Activated T-helper 9 cell treated with anti-CD3 and anti-CD28 coated beads, Interleukin-2, amount 50 U/mL, for 16 hours (primary cell): ENCODE measurements at regions not wholly inside any gene's neighbourhood (a gene's known extent, or its start where the extent isn't known, plus 50 kb on each side); places are given as distances from the start of the nearest gene placed in this dataset.
"Not testable (repeated sequence)": the region's sequence is repeated elsewhere in the genome, so short reads cannot be mapped to it uniquely, and the experiment has no call there.

ENCODE experiments used
- DNase-seq: peaks from one replicate; pipeline ENCODE4 v3.0.0-alpha.2; 2020; ENCODE audit warnings: low read depth

DNA sequence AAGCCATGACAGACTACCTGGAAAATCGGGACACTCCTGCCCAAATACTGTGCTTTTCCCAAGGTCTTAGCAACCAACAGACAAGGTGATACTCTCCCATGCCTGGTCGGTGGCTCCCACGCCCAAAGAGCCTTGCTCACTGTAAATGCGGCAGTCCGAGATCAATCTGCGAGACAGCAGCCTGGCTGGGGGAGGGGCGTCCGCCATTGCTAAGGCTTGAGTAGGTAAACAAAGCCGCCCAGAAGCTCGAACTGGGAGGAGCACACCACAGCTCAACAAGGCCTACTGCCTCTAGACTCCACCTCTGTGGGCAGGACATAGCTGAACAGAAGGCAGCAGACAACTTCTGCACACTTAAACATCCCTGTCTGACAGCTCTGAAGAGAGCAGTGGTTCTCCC, 272.1 kb upstream of the CCNG1 start:
- DNase-seq, result no peak

DNA sequence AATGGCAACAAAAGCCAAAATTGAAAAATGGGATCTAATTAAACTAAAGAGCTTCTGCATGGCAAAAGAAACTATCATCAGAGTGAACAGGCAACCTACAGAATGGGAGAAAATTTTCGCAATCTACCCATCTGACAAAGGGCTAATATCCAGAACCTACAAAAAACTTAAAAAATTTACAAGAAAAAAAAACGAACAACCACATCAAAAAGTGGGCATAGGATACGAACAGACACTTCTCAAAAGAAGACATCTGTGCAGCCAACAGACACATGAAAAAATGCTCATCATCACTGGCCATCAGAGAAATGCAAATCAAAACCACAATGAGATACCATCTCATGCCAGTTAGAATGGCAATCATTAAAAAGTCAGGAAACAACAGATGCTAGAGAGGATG, 267.2 kb upstream of the CCNG1 start:
- not testable (repeated sequence) for DNase-seq

DNA sequence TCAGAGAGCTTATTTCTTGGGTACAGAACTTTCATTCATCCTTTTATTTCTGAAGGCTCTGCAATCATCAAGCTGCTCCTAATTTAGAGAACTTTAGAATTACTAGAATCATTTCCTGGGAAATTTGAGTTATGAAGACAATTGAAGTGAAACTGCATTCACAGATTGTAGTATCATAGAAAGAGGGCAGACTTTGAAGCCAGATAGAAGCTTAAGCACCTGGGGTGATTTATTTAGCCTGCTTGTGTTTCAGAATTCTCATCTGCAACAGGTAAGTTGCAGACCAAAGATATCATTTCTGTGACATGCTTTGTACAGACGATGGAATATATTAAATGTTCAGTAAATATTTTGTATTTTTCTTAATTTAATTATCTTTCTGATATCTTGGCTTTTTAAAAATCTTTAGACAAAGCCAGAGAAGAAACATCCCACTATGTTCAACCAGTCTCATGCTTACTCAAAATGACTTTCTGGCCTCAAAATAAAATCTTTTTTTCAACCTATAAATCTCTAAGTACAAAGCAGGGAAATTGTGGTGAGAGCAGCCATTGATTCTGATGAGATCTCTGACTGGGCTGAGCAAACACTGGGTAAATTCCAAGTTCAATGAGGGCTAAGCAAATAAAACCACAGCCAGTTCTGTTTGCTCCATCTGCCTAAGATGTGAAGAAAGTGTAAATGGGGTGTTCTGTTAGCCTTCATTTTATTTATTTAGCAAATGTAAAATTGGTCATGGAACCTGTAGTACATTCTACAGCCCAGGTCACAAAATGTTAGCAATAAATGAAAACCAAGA, 264.7 kb upstream of the CCNG1 start:
- no peak for DNase-seq

DNA sequence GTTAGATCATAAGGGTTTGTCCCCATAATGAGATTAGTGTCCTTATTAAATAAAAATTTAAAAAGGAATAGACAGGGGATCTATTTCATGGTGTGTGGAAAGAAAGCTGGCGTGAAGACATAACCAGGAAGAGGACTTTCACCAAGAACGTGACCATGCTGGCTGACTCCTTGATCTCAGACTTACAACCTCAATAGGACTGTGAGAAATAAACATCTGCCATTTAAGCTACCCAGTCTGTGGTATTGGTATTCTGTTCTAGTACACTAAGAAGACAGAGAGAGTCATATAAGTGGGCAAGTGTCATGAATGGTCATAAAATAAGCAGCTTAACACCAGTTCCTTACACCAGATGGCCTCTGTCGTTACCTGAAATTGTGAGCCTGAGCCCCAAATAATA, 259.4 kb upstream of the CCNG1 start:
- no peak for DNase-seq

DNA sequence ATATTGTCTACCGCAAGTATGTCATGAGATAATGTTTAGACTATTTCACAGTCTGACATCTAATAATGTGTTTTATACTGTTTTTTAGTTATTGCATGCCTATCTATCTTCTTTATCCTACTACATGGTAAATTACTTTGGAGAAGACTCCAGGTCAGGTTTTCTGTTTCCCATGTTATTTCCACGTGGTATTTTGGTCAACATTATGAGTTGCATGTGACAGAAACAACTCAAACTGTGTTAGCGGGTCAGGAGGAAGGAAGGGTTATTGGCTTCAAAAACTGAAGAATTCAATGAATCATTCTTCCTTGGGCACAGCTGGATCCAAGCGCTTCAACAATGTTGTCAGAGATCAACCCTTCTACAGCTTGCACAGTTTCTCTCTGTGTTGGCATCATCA, 252.1 kb upstream of the CCNG1 start:
- no peak for DNase-seq

DNA sequence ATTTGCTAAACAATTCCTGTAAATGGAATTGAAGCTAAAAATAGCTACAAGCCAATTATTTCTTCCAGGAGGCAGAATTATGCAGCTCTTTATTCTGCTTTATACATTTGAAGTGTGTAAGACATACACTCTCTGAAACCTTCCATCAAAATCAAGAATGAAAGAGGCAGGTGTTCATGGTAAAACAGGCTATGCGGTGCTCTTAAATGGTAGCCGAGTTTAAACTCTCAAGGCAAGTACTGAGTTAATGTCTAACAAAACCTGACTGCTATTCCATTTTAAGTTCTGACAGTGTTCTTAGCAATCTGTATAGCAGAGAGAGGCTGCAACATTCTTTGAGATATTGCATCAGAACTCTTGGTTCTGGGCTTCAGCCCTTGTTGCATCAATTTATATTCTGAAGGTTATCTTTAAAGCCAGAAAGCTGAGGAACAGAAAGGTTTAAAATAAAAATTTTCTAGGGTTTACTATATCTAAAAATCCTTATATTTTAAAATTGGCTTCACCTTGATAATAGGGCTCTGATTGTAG, 248.3 kb upstream of the CCNG1 start:
- no peak for DNase-seq

DNA sequence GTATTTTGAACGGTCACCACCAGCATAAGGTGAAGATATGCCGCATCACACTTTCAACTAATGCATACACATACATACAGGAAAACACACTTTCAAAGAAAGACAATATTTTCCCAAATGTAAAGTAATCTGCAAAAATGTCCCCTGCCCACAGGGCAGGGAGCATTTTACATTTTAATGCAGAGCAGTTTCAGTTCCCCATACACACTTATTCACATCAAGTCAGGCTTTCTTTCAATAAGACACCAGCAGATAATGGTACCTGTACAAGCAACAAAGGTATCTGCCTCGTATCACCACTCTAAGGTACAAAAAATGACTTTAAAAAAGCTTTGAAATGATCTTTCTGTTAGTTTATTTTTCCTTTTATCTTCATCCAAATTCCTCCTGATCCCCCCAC, 247.1 kb upstream of the CCNG1 start:
- DNase-seq, result no peak

DNA sequence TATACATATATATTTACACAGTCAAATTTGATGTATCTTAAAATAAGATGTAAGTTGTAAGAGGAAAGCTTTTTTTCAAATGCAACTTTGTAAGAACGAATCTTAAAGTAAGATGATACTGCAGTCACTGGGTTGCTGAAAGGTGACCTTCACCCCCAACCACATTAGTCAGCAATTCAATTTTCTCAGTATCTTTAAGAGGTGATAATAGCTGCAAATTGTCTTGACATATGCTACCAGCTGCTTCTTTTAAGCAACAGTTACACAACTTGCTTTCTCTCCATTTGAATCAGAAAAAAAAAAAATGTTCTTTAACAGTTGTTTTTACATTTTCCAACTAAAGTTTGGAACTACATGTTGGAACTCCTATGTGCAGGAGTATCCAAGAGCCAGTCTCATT, 246.6 kb upstream of the CCNG1 start:
- DNase-seq, result no peak

DNA sequence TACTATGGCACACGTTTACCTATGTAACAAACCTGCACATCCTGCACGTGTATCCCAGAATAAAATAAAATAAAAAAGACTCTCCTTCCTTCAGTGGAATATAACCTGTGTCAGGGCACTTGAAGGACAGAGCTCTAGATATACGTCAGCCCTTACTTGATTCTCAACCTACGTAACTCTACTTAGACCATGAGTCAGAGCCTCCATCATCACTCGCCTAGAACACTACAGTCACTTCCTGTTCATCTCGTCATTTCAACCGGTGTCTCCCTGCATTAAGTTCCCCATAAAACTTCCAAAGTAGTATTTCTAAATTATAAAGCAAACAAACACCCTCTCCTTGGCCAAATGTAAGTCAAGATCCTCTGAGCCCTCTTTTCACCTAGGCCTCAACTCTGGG, 243.5 kb upstream of the CCNG1 start:
- DNase-seq, result no peak

DNA sequence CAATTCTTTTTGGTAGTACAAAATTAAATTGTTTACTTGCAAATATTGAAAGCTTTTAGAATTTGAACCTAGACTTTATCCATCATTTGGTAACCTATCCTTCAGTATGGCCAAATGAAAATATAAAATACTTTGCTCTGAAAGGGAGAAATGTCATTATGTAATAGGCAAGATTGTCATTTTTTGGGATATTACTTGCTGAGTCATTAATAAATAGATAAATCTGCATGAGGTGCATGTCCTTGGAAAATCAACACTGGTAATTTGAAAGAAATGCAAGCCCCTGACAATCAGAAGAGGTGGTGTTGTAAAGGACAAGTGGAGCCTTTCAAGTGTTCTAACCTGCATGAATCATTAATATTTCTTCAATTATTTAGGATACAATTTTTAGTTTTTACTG, 231.8 kb upstream of the CCNG1 start:
- DNase-seq, result no peak

DNA sequence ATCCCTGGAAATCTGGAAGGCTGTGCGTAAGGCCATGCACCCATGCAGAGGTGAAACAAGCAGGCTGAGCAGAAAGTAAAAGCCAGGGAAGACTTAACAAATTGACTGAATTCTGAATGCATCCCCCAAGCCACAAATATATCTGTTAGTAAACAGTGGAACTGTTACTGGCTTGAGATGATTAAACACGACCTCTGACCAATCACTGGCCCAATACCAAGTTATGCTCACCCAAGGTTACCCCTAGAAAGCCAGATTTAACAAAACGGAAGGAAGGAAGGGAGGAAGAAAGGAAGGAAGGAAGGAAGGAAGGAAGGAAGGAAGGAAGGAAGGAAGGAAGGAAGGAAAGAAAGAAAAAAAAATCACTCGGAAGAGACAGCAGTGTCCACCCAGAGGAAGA, 215.8 kb upstream of the CCNG1 start:
- no peak for DNase-seq

DNA sequence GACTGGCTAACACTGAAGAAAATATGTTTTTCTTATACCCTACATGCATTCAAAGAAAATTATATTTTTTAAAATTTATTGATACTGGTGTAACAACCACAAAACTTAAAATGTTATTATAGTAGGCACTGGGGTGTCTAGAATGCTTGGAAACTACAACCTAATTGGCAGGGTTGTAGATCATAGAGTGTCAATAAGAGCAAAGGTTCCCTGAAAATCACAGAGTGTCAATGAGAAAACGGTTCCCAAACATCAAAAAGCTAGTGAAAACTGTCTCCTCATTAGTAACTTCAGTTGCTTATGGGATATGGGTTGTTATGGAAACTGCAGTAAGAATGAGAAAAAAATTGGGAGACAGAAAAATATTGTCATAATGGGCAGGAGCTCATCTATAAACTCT, 214.4 kb upstream of the CCNG1 start:
- no peak for DNase-seq

DNA sequence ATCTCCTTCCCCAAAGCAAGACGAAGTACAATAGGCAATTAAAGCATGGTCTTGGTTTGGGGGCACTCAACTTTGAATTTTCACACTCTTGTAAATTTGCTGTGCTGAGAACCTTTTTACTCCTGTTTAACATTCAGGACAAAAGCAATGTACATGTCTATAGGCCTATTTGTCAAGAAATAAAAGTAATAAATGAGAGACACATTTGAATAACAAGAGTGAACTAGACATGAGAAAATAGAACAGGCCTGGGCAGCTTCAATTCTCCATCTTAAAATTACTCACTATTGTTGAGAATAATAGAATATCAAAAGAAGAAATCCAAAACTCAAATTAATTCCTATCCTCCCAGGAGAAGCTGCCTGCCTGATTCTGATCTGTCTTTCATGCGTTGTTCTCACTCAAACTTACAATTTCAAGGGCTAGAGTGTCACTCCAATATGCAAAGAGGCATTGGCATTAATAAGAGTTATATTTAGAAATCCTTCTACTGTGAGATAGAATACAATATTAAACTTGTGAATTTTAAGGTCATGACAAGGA, 192.9 kb upstream of the CCNG1 start:
- no peak for DNase-seq

DNA sequence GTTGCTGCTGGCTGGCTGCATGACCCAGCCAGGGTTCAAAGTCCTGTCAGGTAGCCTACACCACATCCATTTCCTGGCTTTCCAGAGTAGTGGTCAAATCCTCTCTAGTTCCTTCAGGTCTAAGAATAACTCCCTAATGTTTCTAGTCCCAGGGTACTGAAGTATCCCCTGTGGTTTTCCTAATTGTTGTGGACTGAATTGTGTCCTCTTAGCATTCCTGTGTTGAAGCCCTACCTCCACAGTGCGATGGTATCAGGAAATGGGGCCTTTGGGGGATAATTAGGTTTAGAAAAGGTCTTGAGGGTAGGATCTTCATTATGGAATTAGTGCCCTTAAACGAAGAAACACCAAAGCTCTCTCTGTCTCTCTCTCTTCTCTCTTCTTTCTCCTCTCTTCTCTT, 191.8 kb upstream of the CCNG1 start:
- DNase-seq, result no peak

DNA sequence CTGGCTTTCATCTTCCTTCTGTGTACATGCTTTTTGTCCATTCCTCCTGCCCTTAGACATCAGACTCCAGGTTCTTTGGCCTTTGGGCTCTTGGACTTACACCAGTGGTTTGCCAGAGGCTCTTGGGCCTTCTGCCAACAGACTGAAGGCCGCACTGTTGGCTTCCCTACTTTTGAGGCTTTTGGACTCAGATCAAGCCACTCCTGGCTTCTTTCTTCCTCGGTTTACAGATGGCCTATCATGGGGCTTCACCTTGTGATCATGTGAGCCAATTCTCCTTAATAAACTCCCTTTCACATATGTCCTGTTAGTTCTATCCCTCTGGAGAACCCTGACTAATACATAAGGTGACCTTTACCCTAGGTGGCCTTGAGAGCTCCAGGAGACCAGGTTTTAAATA, 189.1 kb upstream of the CCNG1 start:
- no peak for DNase-seq

DNA sequence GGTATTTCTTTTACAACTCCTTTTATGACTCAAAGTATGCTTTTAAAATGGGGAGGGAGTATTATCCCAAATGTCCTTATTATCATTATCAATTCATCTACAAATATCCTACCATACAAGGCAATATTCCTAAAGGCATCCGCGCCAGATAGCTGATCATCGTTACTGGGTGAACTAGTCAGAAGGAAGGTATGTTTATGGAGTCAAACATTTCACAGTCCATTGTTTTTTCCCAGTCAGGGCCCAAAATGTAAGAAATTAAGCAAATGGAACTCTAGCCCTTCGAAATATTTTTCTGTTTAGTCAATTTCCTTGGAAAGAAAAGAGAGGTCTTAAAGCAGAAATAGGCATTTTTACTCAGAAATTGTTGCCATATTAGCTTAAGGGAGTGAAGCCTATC, 188.5 kb upstream of the CCNG1 start:
- DNase-seq, result no peak

DNA sequence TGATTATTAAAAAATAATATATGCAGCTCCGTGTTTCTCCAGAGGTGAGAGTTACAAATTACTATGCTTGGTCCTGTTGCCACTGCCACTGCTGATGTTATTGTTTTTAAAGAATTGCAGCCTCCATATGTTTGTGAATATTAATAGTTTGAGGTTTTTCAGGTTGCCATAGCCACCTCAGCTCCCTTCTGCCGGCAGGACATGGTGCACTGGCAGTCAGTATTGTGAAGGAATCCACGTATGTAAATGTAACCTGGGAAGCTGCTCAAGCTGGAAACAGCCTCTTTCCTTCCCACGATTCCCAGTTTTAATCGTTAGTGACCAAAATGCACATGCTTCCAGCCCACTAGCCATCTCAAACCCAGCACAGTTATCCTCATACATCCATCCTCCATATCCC, 184.4 kb upstream of the CCNG1 start:
- DNase-seq, result no peak

DNA sequence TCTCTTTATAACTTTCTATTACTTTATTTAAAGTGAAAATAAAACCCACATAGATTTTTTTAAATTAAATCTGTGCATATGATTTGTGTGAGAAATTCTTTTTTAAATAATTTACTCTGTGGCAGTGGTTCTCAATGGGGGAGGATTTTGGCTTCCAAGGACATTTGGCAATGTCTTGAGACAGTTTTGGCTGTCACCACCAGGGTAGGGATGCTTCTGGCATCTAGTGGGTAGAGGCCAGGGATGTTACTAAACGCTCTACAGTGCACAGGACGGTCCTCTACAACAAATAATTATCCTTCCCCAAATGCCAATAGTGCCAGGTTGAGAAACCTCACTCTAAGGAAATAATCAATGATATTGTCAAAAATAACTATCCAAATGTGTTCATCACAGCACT, 177.9 kb upstream of the CCNG1 start:
- DNase-seq, result no peak

DNA sequence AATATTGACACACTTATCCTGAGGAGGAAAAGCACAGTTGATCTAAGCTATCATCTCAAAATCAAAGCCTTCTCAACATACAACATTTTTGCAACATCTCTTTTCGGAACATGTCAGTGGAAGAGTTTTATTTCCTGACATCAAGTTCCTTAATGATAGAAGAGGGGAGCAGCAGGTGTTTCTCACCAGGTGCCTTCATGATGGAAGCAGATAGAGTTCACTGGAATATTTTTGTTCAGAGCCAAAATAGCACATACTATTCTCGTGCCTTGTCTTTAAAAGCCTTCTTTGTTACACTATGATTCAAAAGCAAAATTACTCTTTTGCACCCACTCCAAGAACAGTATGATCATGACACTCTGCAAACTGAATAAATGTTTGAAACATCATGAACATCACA, 176.9 kb upstream of the CCNG1 start:
- no peak for DNase-seq

DNA sequence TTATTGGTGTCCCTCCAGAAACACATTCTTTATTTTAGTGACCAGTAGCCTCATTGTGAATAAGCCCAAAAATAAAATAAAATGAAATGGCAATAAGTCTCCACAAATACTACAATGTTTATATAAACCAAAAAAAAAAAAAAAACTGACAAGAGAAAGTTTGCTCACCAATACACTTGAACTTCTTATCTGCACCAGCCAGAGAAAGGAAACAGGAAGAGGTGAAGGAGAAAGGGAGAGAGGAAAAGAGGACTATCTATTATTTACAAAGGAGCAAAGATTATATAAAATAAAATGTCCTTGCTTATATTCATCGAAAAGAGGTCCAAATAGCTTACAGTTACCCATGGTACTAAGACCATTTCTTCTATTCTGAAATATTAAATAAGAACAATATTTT, 176.4 kb upstream of the CCNG1 start:
- DNase-seq, result no peak

DNA sequence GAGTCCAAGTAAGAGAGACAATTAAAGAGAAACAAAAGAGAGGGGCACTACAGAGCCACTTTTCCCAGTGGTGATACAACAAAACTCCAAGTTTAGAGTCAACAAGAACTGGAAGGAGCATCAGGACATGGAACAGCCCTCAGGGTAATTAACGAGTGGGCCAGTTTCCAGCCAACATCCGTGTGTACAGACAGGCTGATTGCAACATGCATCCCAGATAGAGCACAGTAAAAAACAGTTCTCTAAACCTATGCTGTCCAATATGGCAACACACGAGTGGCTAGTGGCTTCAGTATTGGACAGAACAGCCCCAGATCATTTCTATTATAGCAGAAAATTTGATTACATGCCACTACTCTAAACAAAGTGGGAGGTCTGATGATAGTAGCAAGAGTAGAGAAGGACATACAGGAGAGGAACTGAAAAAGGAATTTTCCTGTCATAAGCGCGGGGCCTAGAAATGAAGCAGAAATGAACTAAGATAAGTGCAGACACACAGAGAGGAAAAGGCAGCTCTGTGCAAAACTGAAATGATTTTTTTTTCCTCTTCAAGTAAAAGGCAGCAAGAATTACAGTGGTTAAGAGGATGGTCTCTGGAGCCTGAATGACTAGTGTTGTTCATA, 175.6 kb upstream of the CCNG1 start:
- DNase-seq, result no peak

DNA sequence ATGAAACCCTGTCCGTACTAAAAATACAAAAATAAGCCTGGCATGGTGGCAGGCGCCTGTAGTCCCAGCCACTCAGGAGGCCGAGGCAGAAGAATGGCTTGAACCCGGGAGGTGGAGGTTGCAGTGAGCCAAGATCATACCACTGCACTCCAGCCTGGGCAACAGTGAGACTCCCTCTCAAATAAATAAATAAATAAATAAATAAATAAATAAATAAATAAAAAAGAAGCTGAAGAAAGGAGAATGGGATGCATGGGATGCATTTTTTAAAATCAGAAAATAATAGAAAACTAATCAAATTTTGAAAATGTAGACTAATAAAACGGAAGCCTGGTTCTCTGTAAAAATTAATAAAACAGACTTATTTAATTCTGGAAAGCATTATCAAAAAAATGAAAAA, 171.1 kb upstream of the CCNG1 start:
- DNase-seq, result not testable (repeated sequence)

DNA sequence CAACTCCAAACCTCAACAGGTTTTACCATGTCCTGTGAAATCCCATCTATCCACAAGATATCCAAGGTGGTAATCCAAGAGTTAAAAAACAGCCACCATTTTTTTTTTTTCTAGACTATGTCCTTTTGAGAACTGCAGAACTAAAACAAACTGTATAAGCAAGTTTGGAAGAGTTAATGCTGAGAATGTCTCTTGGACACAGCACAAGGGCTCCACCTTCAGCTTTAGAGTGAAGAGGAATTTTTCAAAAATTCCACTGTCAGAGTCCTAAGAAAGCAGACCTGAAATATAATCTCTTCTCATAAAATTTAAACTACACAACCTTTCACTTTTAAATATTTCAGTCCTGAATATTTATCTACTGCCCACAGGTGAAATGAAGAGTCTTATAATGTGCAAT, 167.8 kb upstream of the CCNG1 start:
- no peak for DNase-seq

DNA sequence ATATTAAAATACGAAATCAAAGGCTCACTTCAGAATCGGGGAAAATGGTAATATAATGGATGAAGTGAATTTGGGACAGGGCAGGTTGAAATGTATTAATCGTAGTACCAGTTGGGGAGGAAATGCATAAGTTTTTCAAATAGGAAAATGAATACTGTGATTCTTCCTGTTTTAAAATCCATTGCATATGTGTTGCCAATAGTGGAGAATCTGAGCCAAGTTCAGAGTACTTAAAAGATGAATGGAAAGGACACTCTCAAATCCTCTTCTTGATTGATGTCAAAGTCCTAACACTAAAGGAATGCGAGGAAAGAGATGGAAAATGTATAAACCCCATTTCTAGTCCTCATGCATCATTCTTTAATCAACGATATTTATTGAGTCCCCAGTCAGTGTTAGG, 160.9 kb upstream of the CCNG1 start:
- no peak for DNase-seq
